ENCODE measurements at regions not wholly inside any gene's neighbourhood (a gene's known extent, or its start where the extent isn't known, plus 50 kb on each side); places are given as distances from the start of the nearest gene placed in this dataset.
A peak's percentile ranks its signal among the peaks of the same experiment; 100 is the strongest.

DNA sequence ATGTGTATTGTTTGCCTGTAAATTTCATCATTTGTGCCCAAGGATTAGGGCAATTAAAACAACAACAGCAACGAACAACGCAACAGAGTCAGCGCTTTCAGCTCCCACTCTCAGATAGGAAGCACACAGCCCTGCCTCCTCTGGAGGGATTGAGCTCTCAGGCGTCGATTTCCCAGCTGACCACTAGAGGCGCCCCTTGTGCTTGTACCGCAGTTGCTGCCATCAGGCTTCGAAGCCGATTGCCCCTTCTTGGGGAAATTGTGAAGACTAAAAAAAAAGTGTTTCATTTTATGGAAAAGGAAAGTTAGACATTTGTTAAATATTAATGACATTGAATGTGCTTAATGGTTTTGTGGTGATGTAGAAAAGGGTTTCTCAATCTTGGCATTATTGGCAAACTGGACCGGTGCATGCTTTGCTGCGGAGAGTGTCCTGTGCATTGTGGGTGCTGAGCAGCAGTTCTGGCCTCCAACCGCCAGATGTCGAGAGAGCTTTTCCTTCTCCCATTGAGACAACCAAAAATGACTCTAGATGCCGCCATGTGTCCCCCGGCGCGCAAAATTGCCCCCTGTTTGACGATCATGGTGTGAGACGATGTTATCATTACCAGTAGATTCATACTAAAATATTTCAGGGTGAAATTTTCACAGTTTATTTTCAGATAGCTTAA is 650.4 kb upstream of the RBFOX1 start:
- H3K4me3 ChIP-seq: no peak overlapping the region

DNA sequence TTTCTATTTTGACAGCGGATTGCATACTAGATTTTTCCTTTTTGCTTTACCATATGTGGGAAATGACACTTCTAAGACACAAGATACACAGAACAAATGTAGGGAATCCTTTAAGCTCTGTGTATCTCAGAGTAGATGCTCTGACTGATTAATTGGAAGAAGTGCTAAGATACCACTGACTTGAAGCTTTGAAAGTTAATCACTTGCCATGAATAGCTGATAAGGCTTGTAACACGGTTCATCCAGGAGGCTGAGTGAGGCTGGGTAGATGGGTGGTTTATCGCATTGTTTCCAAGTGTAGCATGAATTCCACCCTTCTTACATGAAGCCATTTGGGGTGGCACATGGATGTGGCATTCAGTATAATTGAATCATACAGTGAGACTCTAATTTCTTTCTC is 654.1 kb upstream of the RBFOX1 start:
- Histone ChIP-seq H3K4me3 (no peak overlapping the region), H3K9me3 (no peaks in the 10 kb centered on the region), H3K27ac (no peak overlapping the region), H3K36me3 (no peaks in the 10 kb centered on the region), H3K4me1 (no peaks in the 10 kb centered on the region), H3K27me3 (no peaks in the 10 kb centered on the region)
- DNase-seq: no peak
- TF ChIP-seq, protein P1, sequence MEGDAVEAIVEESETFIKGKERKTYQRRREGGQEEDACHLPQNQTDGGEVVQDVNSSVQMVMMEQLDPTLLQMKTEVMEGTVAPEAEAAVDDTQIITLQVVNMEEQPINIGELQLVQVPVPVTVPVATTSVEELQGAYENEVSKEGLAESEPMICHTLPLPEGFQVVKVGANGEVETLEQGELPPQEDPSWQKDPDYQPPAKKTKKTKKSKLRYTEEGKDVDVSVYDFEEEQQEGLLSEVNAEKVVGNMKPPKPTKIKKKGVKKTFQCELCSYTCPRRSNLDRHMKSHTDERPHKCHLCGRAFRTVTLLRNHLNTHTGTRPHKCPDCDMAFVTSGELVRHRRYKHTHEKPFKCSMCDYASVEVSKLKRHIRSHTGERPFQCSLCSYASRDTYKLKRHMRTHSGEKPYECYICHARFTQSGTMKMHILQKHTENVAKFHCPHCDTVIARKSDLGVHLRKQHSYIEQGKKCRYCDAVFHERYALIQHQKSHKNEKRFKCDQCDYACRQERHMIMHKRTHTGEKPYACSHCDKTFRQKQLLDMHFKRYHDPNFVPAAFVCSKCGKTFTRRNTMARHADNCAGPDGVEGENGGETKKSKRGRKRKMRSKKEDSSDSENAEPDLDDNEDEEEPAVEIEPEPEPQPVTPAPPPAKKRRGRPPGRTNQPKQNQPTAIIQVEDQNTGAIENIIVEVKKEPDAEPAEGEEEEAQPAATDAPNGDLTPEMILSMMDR (IDR thresholded peaks at IDR 0.05 in 4 of 5, conservative IDR thresholded peaks at IDR 0.05 in 1 of 5): no peak
- no peak for TF ChIP-seq POLR2A (IDR thresholded peaks at IDR 0.05)
- ATAC-seq: no peak
- in situ Hi-C loops (cut with MboI; ENCODE audit: low sequenced_read_pairs in 4 of 4) (no loop called here), intact Hi-C loops (cut with DNase I; ENCODE audit: low total_unique reads) (no loop called here)

More for the DNA sequence above, 650.4 kb upstream of the RBFOX1 start:
- no peak for DNase-seq
- Histone ChIP-seq H3K36me3 (no peaks in the 10 kb centered on the region), H3K9me3 (no peaks in the 10 kb centered on the region), H3K27ac (no peak overlapping the region), H3K27me3 (no peaks in the 10 kb centered on the region), H3K4me1 (no peaks in the 10 kb centered on the region)
- no peak for ATAC-seq
- in situ Hi-C loops (cut with MboI; ENCODE audit: low sequenced_read_pairs in 4 of 4) (no loop called here), intact Hi-C loops (cut with DNase I; ENCODE audit: low total_unique reads) (no loop called here)
- TF ChIP-seq, protein P1 (IDR thresholded peaks at IDR 0.05 in 4 of 5, conservative IDR thresholded peaks at IDR 0.05 in 1 of 5): peak in 1 of 5 experiments; percentile 27
- TF ChIP-seq POLR2A (IDR thresholded peaks at IDR 0.05): no peak

DNA sequence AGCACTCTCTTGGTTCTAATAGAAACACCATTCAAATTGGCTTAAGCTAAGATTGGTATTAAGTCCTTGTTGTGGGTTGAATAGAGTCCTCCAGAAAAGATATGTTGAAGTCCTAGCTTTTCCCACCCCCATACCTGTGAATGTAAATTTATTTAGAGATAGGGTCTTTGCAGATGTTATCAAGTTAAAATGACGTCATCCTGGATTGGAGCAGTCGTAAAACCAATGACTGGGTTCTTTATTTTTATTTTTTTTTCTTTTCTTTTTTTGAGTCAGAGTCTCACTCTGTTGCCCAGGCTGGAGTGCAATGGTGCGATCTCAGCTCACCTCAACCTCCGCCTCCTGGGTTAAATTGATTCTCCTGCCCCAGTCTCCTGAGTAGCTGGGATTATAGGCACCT is 658.6 kb upstream of the RBFOX1 start:
- H3K4me3 ChIP-seq: no peak overlapping the region

DNA sequence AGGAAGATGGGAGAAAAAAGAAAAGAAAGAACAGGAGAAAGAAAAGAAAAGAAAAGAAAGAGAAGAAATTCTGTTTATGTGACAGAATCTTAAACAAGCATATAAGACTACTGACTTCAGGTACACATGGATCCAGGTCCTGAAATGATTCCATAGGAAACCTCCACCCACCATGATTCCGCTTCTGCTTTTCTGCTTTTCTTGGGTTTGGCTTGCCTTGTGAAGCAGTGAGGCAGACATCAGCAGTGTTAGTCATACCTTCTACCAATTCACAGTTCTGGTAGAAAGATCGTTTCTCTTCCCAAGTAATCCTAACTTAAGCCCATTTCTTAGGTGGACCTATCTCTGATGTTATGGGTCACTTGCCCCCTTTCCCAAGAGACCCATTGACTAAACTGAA is 660.1 kb upstream of the RBFOX1 start:
- TF ChIP-seq, protein P1 (IDR thresholded peaks at IDR 0.05 in 4 of 5, conservative IDR thresholded peaks at IDR 0.05 in 1 of 5): no peak
- TF ChIP-seq POLR2A (IDR thresholded peaks at IDR 0.05): no peak
- no peak for DNase-seq
- Histone ChIP-seq H3K27me3 (no peaks in the 10 kb centered on the region), H3K27ac (no peak overlapping the region), H3K36me3 (no peaks in the 10 kb centered on the region), H3K4me1 (no peaks in the 10 kb centered on the region), H3K9me3 (no peaks in the 10 kb centered on the region), H3K4me3 (no peak overlapping the region)
- in situ Hi-C loops (cut with MboI; ENCODE audit: low sequenced_read_pairs in 4 of 4) (no loop called here), intact Hi-C loops (cut with DNase I; ENCODE audit: low total_unique reads) (no loop called here)
- ATAC-seq: no peak

More for the DNA sequence above, 658.6 kb upstream of the RBFOX1 start:
- in situ Hi-C loops (cut with MboI; ENCODE audit: low sequenced_read_pairs in 4 of 4) (no loop called here), intact Hi-C loops (cut with DNase I; ENCODE audit: low total_unique reads) (no loop called here)
- Histone ChIP-seq H3K36me3 (no peaks in the 10 kb centered on the region), H3K4me1 (no peaks in the 10 kb centered on the region), H3K27me3 (no peaks in the 10 kb centered on the region), H3K9me3 (no peaks in the 10 kb centered on the region), H3K27ac (no peak overlapping the region)
- TF ChIP-seq, protein P1 (IDR thresholded peaks at IDR 0.05 in 4 of 5, conservative IDR thresholded peaks at IDR 0.05 in 1 of 5): no peak
- no peak for TF ChIP-seq POLR2A (IDR thresholded peaks at IDR 0.05)
- ATAC-seq: no peak
- no peak for DNase-seq

DNA sequence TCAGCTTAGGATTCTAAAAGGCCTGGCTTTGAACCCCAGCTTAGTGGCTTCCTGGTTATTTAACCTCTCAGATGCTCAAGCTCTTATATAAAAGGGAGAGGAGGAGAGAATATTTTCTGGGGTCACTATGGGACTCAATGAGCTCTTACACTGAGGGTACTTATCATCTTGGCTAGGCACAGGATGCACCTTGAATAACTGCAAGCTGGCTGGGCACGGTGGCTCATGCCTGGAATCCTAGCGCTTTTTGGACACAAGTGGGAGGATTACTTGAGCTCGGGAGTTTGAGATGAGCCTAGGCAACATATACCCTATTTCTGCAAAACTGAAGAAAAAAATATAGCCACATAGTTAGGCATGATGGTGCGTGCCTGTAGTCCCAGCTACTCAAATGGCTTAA is 665.3 kb upstream of the RBFOX1 start:
- Histone ChIP-seq H3K9me3 (no peaks in the 10 kb centered on the region), H3K27ac (no peak overlapping the region), H3K4me3 (no peak overlapping the region), H3K4me1 (no peaks in the 10 kb centered on the region), H3K27me3 (no peaks in the 10 kb centered on the region), H3K36me3 (no peaks in the 10 kb centered on the region)
- in situ Hi-C loops (cut with MboI; ENCODE audit: low sequenced_read_pairs in 4 of 4) (no loop called here), intact Hi-C loops (cut with DNase I; ENCODE audit: low total_unique reads) (no loop called here)
- DNase-seq (no peak), ATAC-seq (no peak)
- TF ChIP-seq POLR2A (IDR thresholded peaks at IDR 0.05): no peak
- TF ChIP-seq, protein P1 (IDR thresholded peaks at IDR 0.05 in 4 of 5, conservative IDR thresholded peaks at IDR 0.05 in 1 of 5): no peak
